ENCODE measurements at regions not wholly inside any gene's neighbourhood (a gene's known extent, or its start where the extent isn't known, plus 50 kb on each side); places are given as distances from the start of the nearest gene placed in this dataset.
"Not testable (repeated sequence)": the region's sequence is repeated elsewhere in the genome, so short reads cannot be mapped to it uniquely, and the experiment has no call there.

DNA sequence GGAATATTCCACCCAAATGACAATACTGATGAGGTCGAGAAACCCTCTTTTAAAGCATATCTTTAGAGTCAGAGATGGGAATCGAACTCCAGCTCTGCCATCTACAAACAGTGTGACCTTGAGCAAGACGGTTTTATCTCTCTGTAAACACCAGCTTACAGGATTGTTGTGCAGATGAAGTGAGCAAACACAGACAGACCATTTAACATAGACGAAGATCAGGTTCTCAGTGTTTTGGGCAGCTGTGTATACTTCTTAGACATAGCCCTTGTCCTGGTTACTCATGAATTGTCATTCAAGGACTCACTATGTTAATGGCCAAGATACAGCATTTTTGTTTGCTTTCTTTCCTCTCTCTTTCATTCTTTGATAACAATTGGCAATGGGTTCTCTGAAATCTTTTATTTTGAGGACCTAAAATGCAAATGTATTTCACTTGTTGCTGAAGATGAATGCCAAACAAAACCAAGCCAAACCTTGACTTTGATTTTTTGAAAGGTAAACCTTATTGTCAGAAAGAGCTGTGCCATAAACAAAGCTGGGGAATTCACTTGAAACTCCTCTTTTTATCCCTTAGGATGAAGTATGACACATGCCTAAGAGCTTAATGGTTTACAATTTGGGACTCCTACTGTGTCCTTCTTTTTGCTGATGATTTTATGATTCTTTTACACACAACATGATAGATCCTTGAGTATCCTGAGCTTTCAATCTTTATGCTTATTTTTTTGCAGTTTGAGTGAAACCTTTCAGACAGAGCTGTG is 250.0 kb upstream of the PDZRN3 start:
- intact Hi-C loops (cut with micrococcal nuclease), result no loop called here

DNA sequence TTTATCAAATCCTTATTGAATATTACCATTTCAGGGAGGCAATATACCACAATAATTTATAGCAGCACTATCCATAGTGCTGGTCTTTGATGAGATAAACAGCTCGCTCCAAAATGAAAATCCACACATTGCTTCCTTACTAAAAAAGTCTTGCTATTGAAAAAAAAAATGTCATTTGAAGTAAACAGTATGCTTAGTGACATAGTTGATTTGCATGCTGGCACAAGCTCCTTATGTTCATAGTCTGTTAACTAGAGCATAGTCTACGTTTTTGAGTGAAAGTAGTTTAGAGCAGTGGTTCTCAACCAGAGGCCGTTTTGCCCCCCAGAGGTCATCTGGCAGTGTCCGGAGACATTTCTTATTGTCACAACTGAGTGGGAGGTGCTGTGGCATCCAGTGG is 249.4 kb upstream of the PDZRN3 start:
- intact Hi-C loops (cut with micrococcal nuclease), result no loop called here

DNA sequence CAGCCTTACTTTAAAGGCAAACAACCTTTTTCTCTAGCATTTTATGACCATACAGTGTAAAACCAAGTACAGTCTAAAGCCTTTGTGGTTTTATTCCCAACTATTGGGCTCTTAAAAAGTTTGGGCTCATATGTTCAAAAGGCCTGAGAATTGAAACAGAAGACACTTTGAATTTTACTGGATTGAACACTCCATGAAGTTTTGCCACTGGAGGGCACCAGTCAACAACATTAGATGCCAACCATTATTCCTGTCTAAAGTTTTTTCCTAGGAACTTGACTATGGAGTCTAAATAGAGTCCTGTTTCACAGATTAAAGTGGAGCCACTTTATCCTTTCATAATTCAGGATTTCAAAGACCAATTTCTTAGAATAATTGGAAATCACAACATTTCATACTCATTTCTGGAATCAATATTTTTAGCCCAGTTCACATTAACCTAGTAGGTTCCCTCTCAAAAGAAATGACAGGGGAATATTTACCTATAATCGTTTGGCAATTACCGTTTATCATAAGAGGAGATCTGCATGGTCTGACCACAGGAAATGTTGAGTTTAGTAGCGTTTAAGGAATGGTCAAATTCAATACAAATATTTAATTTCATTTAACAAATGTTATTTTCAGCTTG is 244.1 kb upstream of the PDZRN3 start:
- intact Hi-C loops (cut with micrococcal nuclease), result no loop called here

DNA sequence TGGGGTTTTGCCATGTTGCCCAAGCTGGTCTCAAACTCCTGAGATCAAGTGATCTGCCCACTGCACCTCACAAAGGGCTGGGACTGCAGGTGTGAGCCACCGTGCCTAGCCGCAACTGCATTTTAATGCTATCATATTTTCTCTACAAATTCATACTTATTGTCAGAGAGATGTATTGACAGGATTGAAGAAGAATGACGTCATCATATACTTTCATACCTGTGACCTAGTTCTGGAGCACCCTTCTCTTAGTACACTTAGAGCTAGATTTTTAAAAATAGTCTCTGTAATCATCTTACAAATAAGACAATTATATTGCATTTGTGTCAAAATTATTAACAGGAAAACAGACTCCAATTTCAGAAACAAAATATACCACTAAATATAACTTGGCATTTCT is 242.8 kb upstream of the PDZRN3 start:
- intact Hi-C loops (cut with micrococcal nuclease), result no loop called here

- intact Hi-C loops (cut with micrococcal nuclease), result no loop called here
These were observed 242.1 kb upstream of the PDZRN3 start for GRCh38 chr3:73866846-73867245.

DNA sequence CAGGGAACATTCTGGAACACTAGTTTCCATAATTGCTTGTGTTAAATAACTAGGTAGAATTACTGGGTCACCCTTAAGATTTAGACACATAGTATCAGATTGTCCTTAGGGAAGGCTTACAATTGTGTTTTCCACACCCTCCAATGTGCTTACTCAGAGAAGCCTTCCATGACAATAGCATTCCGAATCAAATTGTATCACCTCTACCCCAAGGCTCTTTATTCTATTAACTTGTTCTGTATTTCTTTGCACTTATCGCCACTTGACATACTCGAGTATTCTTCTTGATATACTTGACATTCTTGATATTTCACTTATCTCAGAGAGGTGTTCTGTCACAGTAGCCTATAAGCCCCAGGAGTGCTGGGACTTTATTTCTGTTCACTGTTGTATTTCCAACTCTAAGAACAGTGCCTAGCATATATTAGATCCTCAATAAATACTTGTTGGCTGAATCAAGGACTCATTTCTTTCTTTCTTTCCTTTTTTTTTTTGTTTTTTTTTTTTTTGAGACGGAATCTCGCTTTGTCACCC is 238.9 kb upstream of the PDZRN3 start:
- intact Hi-C loops (cut with micrococcal nuclease), result no loop called here

DNA sequence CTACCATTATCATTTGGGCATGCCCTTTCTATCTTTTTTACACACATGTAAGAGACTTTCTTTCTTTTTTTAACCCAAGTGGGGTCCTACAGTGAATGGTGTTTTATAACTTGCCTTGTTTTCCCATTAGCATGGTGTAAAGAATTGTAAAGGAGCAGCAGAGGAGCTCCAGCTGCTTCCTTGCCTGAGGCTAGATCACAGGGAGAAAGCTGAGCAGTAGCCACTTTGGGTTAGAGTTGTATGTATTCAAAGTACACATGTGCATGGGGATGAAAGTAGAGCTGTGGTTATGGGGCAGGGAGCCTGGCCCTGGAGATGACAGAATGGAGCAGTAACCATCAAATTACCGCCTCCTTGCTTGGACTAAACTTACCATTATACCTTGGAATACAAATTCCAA is 231.1 kb upstream of the PDZRN3 start:
- intact Hi-C loops (cut with micrococcal nuclease), result no loop called here

DNA sequence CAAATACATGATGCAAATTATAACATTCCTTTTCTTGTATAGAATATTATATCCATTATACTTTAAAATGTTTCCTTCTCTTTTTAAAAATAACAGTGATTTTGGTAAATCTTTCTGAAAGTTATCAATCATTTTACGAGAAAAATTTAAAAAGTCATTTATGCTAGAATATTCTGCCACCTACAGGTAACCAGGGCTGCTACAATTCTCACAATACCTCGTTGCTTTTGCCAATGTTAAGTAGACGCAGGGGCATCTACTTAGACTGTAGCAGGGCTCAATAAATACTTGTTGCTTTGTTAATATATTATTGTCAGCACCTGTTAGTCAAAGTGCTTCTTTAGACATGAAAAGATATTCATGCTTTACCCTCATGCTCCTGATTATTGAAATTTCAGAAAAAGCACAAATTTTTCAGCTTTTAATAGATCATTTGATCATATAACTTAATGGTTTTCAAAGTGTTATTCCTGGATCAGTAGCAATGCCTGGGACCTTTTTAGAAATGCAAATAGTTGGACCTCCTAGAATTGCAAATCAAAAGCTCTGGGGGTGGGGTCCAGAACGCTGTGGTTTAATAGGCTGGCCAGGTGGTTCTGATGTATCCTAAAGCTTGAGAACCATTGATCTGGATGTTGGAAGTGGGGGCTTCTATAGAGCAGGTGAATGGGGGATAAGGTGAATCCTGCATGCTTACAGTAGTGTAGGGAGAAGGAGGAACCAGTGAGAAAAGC is 223.6 kb upstream of the PDZRN3 start:
- intact Hi-C loops (cut with micrococcal nuclease), result no loop called here

- intact Hi-C loops (cut with micrococcal nuclease), result no loop called here
These were observed 222.2 kb upstream of the PDZRN3 start for GRCh38 chr3:73846951-73847350.

- intact Hi-C loops (cut with micrococcal nuclease), result no loop called here
These were observed 214.3 kb upstream of the PDZRN3 start for GRCh38 chr3:73839032-73839431.

DNA sequence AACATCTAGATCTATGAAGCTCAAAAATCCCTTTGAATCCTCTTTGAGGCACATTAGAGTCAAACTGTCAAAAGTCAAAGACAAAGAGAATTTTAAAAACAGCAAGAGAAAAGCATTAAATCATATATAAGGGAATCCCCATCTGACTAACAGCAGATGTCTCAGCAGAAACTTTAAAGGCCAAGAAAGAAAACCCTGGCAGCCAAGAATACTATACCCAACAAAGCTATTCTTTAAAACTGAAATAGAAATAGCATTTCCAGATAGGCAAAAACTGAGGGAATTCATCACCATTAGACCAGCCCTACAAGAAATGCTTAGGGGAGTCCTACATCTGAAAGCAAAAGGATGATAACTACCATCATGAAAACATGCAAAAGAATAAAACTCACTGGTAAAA is 211.2 kb upstream of the PDZRN3 start:
- intact Hi-C loops (cut with micrococcal nuclease), result no loop called here

DNA sequence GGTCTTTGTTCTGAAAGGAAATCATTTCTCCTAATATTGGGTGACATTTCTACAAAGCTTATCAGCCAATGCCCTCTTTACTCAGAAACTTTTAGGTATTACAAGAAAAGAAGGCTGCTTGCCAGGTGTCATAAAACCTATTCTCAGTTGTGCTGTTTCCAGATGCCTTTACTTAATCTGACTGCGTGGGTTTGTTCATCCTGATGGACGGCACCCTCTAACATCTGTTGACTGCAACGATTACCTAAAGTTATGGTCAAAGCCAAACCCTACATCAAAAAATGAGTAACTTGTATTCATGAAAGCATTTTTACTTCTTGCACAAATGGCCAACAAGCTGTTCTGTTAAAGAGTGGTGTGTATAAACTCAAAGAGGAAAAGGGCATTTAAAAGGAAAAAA is 207.7 kb upstream of the PDZRN3 start:
- intact Hi-C loops (cut with micrococcal nuclease), result no loop called here

GRCh38 chr3:73828348-73828747 is 203.6 kb upstream of the PDZRN3 start:
- intact Hi-C loops (cut with micrococcal nuclease), result no loop called here

DNA sequence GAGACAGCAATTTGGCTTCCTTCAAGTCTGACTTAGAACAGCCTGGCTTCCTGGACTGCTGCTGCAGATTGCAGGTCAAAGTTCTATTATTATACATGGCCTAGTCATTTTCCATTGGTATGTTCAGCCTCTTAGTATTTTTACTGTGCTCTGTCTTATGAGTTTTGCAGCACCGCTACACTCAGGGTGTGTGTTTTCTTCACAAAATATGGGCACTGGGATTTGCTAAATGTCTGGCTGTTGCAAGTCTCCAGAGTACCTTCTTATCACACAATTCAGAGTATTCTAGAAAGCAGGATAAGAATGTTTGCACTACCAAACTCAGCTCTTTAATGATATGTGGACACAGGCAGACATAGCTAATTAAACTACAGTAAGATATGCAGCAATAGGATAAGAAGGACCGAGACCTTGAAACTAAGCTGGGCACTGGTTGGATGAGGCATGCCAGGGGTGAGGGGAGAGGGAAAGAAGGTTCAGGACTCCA is 203.0 kb upstream of the PDZRN3 start:
- intact Hi-C loops (cut with micrococcal nuclease), result no loop called here

GRCh38 chr3:73827204-73827603 is 202.5 kb upstream of the PDZRN3 start:
- intact Hi-C loops (cut with micrococcal nuclease), result no loop called here

DNA sequence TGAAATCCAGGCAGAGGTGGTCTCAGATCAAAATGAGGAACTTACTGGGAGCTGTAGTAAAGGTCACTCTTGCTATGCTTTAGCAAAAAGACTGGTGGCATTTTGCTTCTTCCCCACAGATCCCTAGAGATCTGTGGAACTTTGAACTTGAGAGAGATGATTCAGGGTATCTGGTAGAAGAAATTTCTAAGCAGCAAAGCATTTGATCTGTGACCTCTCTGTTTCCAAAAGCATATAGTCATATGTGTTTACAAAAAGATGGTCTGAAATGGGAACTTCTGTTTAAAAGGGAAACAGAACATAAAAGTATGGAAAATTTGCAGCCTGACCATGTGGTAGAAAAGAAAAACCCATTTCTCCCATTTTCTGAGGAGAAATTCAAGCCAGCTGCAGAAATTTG is 196.2 kb upstream of the PDZRN3 start:
- intact Hi-C loops (cut with micrococcal nuclease), result not testable (repeated sequence)

DNA sequence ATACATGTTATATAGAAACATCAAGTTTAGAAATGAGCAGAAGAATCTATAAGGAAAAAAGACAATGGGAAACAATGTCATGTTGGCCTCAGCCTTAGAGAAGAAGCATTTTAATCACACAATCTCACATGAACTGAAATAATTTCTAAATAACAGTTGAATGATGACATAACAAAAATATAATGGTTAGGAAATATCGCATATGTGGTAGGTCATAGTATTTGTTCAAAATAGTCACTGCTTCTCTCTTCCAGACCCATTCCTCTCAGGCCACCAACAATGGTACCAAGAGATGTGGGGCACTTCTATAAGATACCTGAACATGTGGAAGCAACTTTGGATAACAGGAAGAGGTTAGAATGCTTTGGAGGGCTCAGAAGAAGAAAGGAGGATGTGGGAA is 195.7 kb upstream of the PDZRN3 start:
- intact Hi-C loops (cut with micrococcal nuclease), result no loop called here

GRCh38 chr3:73815966-73816365 is 191.2 kb upstream of the PDZRN3 start:
- intact Hi-C loops (cut with micrococcal nuclease), result no loop called here

GRCh38 chr3:73813692-73814292 is 189.1 kb upstream of the PDZRN3 start:
- intact Hi-C loops (cut with micrococcal nuclease), result no loop called here

GRCh38 chr3:73813291-73813690 is 188.6 kb upstream of the PDZRN3 start:
- intact Hi-C loops (cut with micrococcal nuclease), result no loop called here

DNA sequence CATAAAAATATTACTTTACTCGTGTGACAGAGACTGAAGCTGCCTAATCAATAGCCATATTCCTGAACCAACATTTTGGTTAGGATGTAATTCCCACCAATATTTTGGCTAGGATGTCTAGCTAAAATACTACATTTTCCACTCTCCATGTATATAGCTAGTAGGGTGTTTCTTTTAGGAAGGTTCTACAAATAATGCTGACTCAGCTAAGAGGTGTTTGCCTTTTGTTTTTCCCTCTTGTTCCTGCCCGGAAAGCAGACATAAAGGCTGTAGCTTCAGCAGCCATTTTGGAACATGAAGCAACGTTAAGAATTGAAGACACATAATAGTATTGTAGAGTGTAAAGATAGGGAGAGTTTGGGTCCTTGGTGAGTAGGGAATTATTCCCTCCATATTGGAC is 187.3 kb upstream of the PDZRN3 start:
- intact Hi-C loops (cut with micrococcal nuclease), result no loop called here
